ENCODE measurements at regions not wholly inside any gene's neighbourhood (a gene's known extent, or its start where the extent isn't known, plus 50 kb on each side); places are given as distances from the start of the nearest gene placed in this dataset.

DNA sequence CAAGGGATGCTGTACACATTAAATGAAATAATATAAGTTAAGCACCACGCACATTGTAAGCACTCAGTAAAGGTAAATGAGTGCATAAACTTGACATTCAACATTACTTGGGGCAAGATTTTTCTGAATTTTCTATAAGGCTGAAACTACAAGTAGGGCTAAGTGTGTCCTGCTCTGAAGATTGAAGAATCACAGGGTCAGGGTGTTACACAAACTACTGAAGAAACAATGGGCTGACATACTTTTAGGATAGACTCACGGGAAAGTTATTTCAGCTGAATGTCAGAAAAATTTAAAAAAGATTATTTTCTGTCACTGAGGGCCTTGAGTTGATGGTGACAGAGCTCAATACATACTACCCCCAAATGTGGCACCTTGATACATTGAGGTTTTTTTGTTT is 644.2 kb upstream of the PLXNA2 start:
- no peaks in the 10 kb centered on the region for H3K36me3 ChIP-seq
- WGBS, result 93% methylated on average over 2 of the region's 2 CpGs
- H3K4me3 ChIP-seq, result no peak overlapping the region
- H3K9me3 ChIP-seq, result no peaks in the 10 kb centered on the region
- H3K27me3 ChIP-seq, result no peaks in the 10 kb centered on the region
- TF ChIP-seq POLR2AphosphoS5 (IDR thresholded peaks at IDR 0.05), result no peak
- TF ChIP-seq POLR2A (IDR thresholded peaks at IDR 0.05), result no peak
- no peak for TF ChIP-seq EP300 (IDR thresholded peaks at IDR 0.05)
- TF ChIP-seq, protein P1, sequence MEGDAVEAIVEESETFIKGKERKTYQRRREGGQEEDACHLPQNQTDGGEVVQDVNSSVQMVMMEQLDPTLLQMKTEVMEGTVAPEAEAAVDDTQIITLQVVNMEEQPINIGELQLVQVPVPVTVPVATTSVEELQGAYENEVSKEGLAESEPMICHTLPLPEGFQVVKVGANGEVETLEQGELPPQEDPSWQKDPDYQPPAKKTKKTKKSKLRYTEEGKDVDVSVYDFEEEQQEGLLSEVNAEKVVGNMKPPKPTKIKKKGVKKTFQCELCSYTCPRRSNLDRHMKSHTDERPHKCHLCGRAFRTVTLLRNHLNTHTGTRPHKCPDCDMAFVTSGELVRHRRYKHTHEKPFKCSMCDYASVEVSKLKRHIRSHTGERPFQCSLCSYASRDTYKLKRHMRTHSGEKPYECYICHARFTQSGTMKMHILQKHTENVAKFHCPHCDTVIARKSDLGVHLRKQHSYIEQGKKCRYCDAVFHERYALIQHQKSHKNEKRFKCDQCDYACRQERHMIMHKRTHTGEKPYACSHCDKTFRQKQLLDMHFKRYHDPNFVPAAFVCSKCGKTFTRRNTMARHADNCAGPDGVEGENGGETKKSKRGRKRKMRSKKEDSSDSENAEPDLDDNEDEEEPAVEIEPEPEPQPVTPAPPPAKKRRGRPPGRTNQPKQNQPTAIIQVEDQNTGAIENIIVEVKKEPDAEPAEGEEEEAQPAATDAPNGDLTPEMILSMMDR (IDR thresholded peaks at IDR 0.05), result no peak
- no peak overlapping the region for H3K27ac ChIP-seq
- no peak for DNase-seq (ENCODE audit: low spot score in 2 of 2)
- no peaks in the 10 kb centered on the region for H3K4me1 ChIP-seq

DNA sequence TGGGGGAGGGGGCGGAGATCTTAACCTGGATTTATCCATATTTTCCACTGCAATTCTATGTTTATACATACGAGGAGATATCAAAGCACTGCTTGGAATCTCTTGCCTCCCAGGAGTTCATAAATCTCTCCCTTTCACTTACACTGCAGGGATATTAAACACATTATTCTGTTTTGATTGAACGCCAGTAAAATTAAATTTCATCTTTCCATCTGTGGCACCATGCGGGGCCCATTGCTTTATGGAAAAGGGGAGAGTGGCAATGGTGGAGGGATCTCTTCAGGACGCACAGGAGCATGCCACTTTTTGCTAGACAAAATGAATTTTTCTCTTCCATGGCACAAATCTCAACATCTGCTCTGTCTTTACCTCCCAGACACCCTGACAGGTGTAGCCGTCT is 648.0 kb upstream of the PLXNA2 start:
- WGBS, result 79% methylated on average over 6 of the region's 6 CpGs
- DNase-seq (ENCODE audit: low spot score in 2 of 2), result no peak

DNA sequence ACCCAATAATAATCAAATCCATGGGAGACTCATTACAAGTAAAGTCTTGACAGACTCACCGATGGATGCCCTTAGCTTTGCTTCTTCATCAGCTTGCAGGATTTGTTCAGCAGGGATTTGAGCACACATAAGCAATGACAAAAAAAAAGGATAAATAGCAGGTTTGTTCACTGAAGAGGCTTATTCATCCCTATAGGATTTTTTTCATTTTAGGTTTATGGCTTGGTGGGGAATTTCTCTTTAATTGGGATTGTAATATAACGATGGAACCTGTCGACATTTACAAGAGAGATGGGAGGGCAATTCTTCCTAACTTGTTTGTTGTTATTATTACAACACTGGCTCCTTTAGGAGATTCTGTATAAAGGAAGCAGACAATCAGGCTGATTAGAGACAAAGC is 649.1 kb upstream of the PLXNA2 start:
- 77% methylated on average over 3 of the region's 3 CpGs for WGBS
- TF ChIP-seq EP300 (IDR thresholded peaks at IDR 0.05) (no peak), POLR2AphosphoS5 (IDR thresholded peaks at IDR 0.05) (no peak), POLR2A (IDR thresholded peaks at IDR 0.05) (no peak)
- TF ChIP-seq, protein P1 (IDR thresholded peaks at IDR 0.05), result no peak

More for the DNA sequence above, 648.0 kb upstream of the PLXNA2 start:
- H3K4me3 ChIP-seq, result no peak overlapping the region
- no peaks in the 10 kb centered on the region for H3K27me3 ChIP-seq
- H3K4me1 ChIP-seq, result no peaks in the 10 kb centered on the region
- H3K27ac ChIP-seq, result no peak overlapping the region
- H3K9me3 ChIP-seq, result no peaks in the 10 kb centered on the region
- TF ChIP-seq EP300 (IDR thresholded peaks at IDR 0.05), result no peak
- TF ChIP-seq POLR2A (IDR thresholded peaks at IDR 0.05), result no peak
- TF ChIP-seq, protein P1 (IDR thresholded peaks at IDR 0.05), result no peak
- no peak for TF ChIP-seq POLR2AphosphoS5 (IDR thresholded peaks at IDR 0.05)
- no peaks in the 10 kb centered on the region for H3K36me3 ChIP-seq

DNA sequence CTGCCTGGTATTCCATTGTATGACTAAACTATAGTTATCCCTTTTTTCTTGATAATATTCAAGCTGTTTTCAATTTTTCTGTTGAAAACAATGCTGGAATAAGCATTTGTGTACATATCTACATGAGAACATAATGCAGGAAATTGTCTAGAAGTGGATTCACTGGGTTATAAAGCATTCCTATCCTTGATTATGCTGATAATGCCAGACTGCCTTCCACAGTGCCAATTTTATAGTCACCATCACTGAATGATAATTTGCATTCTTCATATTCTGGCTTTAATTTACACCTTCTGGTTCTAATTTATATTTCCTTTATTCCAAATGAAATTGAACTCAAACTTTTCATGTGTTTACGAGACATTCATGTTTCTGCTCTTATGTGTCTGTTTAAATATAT is 651.0 kb upstream of the PLXNA2 start:
- Histone ChIP-seq H3K27ac (no peak overlapping the region), H3K4me1 (no peaks in the 10 kb centered on the region), H3K27me3 (no peaks in the 10 kb centered on the region), H3K4me3 (no peak overlapping the region), H3K9me3 (no peaks in the 10 kb centered on the region), H3K36me3 (no peaks in the 10 kb centered on the region)
- whole genome bisulfite sequencing, result 73% methylated on average over 1 of the region's 1 CpG
- no peak for TF ChIP-seq POLR2AphosphoS5 (IDR thresholded peaks at IDR 0.05)
- no peak for TF ChIP-seq EP300 (IDR thresholded peaks at IDR 0.05)
- no peak for TF ChIP-seq POLR2A (IDR thresholded peaks at IDR 0.05)
- TF ChIP-seq, protein P1 (IDR thresholded peaks at IDR 0.05), result no peak
- DNase-seq (ENCODE audit: low spot score in 2 of 2), result no peak

More for the DNA sequence above, 649.1 kb upstream of the PLXNA2 start:
- DNase-seq (ENCODE audit: low spot score in 2 of 2), result no peak
- H3K36me3 ChIP-seq, result no peaks in the 10 kb centered on the region
- H3K4me1 ChIP-seq, result no peaks in the 10 kb centered on the region
- H3K4me3 ChIP-seq, result no peak overlapping the region
- H3K27ac ChIP-seq, result no peak overlapping the region
- no peaks in the 10 kb centered on the region for H3K9me3 ChIP-seq
- H3K27me3 ChIP-seq, result no peaks in the 10 kb centered on the region

DNA sequence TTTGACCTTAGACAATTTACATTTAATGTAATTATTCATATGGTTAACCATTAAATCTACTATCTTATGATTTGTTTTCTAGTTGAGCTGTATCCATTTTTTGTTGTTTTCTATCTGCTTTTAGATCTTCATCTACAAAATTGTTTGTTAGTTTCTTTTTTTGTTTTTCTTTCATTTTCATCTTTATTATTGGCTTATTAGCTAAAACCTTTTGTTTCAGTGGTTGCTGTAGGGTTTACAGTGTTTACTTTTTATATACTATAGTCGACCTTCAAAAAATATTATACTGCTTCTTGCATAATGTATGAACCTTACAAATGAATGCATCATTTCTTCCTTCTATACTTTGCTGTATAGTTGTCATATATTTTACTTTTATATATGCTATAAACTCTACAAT is 651.6 kb upstream of the PLXNA2 start:
- H3K27ac ChIP-seq, result no peak overlapping the region
- no peaks in the 10 kb centered on the region for H3K4me1 ChIP-seq
- H3K36me3 ChIP-seq, result no peaks in the 10 kb centered on the region
- H3K9me3 ChIP-seq, result no peaks in the 10 kb centered on the region
- no peak for DNase-seq (ENCODE audit: low spot score in 2 of 2)
- WGBS, result 83% methylated on average over 1 of the region's 1 CpG
- H3K27me3 ChIP-seq, result no peaks in the 10 kb centered on the region
- no peak overlapping the region for H3K4me3 ChIP-seq
- TF ChIP-seq POLR2A (IDR thresholded peaks at IDR 0.05) (no peak), EP300 (IDR thresholded peaks at IDR 0.05) (no peak)

DNA sequence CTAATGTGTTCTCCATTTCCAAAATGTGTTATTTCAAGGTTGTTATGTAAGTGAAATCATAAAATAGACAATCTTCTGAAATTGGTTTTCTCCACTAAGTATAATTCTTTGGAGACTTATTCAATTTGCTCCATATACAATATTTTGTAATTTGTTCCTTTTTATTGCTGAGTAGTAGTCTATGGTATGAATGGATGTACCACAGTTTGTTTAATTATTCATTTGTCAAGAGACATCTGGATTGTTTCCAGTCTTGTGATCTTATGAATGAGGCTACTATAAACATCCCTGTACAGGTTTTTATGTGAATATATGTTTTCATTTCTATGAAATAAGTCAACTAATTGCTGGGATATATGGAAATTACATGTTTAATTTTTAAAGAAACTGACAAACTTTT is 652.6 kb upstream of the PLXNA2 start:
- no peak overlapping the region for H3K4me3 ChIP-seq
- H3K27ac ChIP-seq, result no peak overlapping the region
- no peak for DNase-seq (ENCODE audit: low spot score in 2 of 2)
- no peaks in the 10 kb centered on the region for H3K9me3 ChIP-seq
- no peaks in the 10 kb centered on the region for H3K4me1 ChIP-seq
- no peaks in the 10 kb centered on the region for H3K27me3 ChIP-seq
- H3K36me3 ChIP-seq, result no peaks in the 10 kb centered on the region
- TF ChIP-seq POLR2AphosphoS5 (IDR thresholded peaks at IDR 0.05) (no peak), POLR2A (IDR thresholded peaks at IDR 0.05) (no peak), EP300 (IDR thresholded peaks at IDR 0.05) (no peak)
- TF ChIP-seq, protein P1 (IDR thresholded peaks at IDR 0.05), result no peak
